Stimulated activated CD4-positive, alpha-beta T cell treated with anti-CD3 and anti-CD28 coated beads, Interleukin-4, amount 100 ng/mL, for 48 hours (primary cell): ENCODE measurements at regions not wholly inside any gene's neighbourhood (a gene's known extent, or its start where the extent isn't known, plus 50 kb on each side); places are given as distances from the start of the nearest gene placed in this dataset.

Experiments
- DNase-seq, 2 donors: peaks; one replicate each; pipeline ENCODE4 v3.0.0-alpha.2; 2020; ENCODE audit warnings: low read depth in 2 of 2

GRCh38 chr3:10583798-10584708 is 78.7 kb upstream of the ATP2B2 start:
- DNase-seq: no peak

- DNase-seq: no peak
Observed at GRCh38 chr3:10585945-10586344, 80.6 kb upstream of the ATP2B2 start.

- peak; percentile 30 to 36 for DNase-seq
Observed at GRCh38 chr3:10594915-10595314, 89.5 kb upstream of the ATP2B2 start.

GRCh38 chr3:10596746-10597448 is 91.5 kb upstream of the ATP2B2 start:
- DNase-seq: no peak

GRCh38 chr3:10597733-10598132 is 92.3 kb upstream of the ATP2B2 start:
- DNase-seq: no peak

GRCh38 chr3:10599017-10599416 is 93.6 kb upstream of the ATP2B2 start:
- DNase-seq: no peak

- no peak for DNase-seq
Observed at GRCh38 chr3:10599444-10599843, 94.1 kb upstream of the ATP2B2 start.

GRCh38 chr3:10600296-10600714 is 94.9 kb upstream of the ATP2B2 start:
- DNase-seq: no peak

GRCh38 chr3:10600726-10601125 is 95.3 kb upstream of the ATP2B2 start:
- DNase-seq: no peak

- DNase-seq: no peak
Observed at GRCh38 chr3:10601151-10601856, 95.9 kb upstream of the ATP2B2 start.

- no peak for DNase-seq
Observed at GRCh38 chr3:10601857-10602230, 96.5 kb upstream of the ATP2B2 start.

GRCh38 chr3:10602271-10602670 is 96.9 kb upstream of the ATP2B2 start:
- DNase-seq: no peak

GRCh38 chr3:10602769-10603768 is 97.7 kb upstream of the ATP2B2 start:
- DNase-seq: peak; percentile 42 to 51

GRCh38 chr3:10609134-10609533 is 103.7 kb upstream of the ATP2B2 start:
- no peak for DNase-seq

- DNase-seq: no peak
Observed at GRCh38 chr3:10614168-10614567, 108.8 kb upstream of the ATP2B2 start.

- no peak for DNase-seq
Observed at GRCh38 chr3:10615715-10616114, 110.3 kb upstream of the ATP2B2 start.

- DNase-seq: no peak
Observed at GRCh38 chr3:10616321-10616720, 110.9 kb upstream of the ATP2B2 start.

GRCh38 chr3:10619989-10620832 is 114.8 kb upstream of the ATP2B2 start:
- DNase-seq: no peak

GRCh38 chr3:10620833-10621082 is 115.4 kb upstream of the ATP2B2 start:
- no peak for DNase-seq

- no peak for DNase-seq
Observed at GRCh38 chr3:10623578-10624275, 118.3 kb upstream of the ATP2B2 start.
